ENCODE measurements at regions not wholly inside any gene's neighbourhood (a gene's known extent, or its start where the extent isn't known, plus 50 kb on each side); places are given as distances from the start of the nearest gene placed in this dataset.

- in situ Hi-C loops (cut with MboI; ENCODE audit: low pct_unique_long_range_greater_than_20kb, low sequenced_read_pairs, unreplicated experiment), result no loop called here
Observed at GRCh38 chr12:24361877-24362580, 412.6 kb upstream of the SOX5 start.

GRCh38 chr12:24360907-24361306, 411.4 kb upstream of the SOX5 start:
- in situ Hi-C loops (cut with MboI; ENCODE audit: low pct_unique_long_range_greater_than_20kb, low sequenced_read_pairs, unreplicated experiment), result no loop called here
- no peak for DNase-seq (ENCODE audit: low spot score)
- TF ChIP-seq CTCF (IDR thresholded peaks at IDR 0.05; ENCODE audit: extremely low read depth, insufficient read depth, missing control alignments), result no peak

More at GRCh38 chr12:24361877-24362580, 412.6 kb upstream of the SOX5 start:
- no peak for DNase-seq (ENCODE audit: low spot score)
- TF ChIP-seq CTCF (IDR thresholded peaks at IDR 0.05; ENCODE audit: extremely low read depth, insufficient read depth, missing control alignments), result no peak

GRCh38 chr12:24360461-24360860, 411.0 kb upstream of the SOX5 start:
- in situ Hi-C loops (cut with MboI; ENCODE audit: low pct_unique_long_range_greater_than_20kb, low sequenced_read_pairs, unreplicated experiment), result no loop called here

GRCh38 chr12:24360057-24360456, 410.6 kb upstream of the SOX5 start:
- no peak for TF ChIP-seq CTCF (IDR thresholded peaks at IDR 0.05; ENCODE audit: extremely low read depth, insufficient read depth, missing control alignments)
- in situ Hi-C loops (cut with MboI; ENCODE audit: low pct_unique_long_range_greater_than_20kb, low sequenced_read_pairs, unreplicated experiment), result no loop called here
- DNase-seq (ENCODE audit: low spot score), result no peak

More at GRCh38 chr12:24360461-24360860, 411.0 kb upstream of the SOX5 start:
- DNase-seq (ENCODE audit: low spot score), result no peak
- TF ChIP-seq CTCF (IDR thresholded peaks at IDR 0.05; ENCODE audit: extremely low read depth, insufficient read depth, missing control alignments), result no peak

- in situ Hi-C loops (cut with MboI; ENCODE audit: low pct_unique_long_range_greater_than_20kb, low sequenced_read_pairs, unreplicated experiment), result no loop called here
- TF ChIP-seq CTCF (IDR thresholded peaks at IDR 0.05; ENCODE audit: extremely low read depth, insufficient read depth, missing control alignments), result no peak
- no peak for DNase-seq (ENCODE audit: low spot score)
Observed at GRCh38 chr12:24359418-24359817, 409.9 kb upstream of the SOX5 start.

- in situ Hi-C loops (cut with MboI; ENCODE audit: low pct_unique_long_range_greater_than_20kb, low sequenced_read_pairs, unreplicated experiment), result no loop called here
- no peak for TF ChIP-seq CTCF (IDR thresholded peaks at IDR 0.05; ENCODE audit: extremely low read depth, insufficient read depth, missing control alignments)
- DNase-seq (ENCODE audit: low spot score), result no peak
Observed at GRCh38 chr12:24356240-24356804, 406.9 kb upstream of the SOX5 start.

Measured in GM13977 (cell line).